ENCODE measurements at regions not wholly inside any gene's neighbourhood (a gene's known extent, or its start where the extent isn't known, plus 50 kb on each side); places are given as distances from the start of the nearest gene placed in this dataset.

- no peak for DNase-seq
Observed at GRCh38 chr16:62661435-62661834, 625.2 kb upstream of the CDH8 start.

GRCh38 chr16:62657116-62657515, 620.9 kb upstream of the CDH8 start:
- no peak for DNase-seq

- no peak for DNase-seq
Observed at GRCh38 chr16:62652441-62653120, 616.3 kb upstream of the CDH8 start.

- DNase-seq: no peak
Observed at GRCh38 chr16:62648256-62648655, 612.0 kb upstream of the CDH8 start.

GRCh38 chr16:62644030-62644812, 608.0 kb upstream of the CDH8 start:
- DNase-seq: no peak

GRCh38 chr16:62642677-62643076, 606.4 kb upstream of the CDH8 start:
- no peak for DNase-seq

- no peak for DNase-seq
Observed at GRCh38 chr16:62639890-62640289, 603.7 kb upstream of the CDH8 start.

- DNase-seq: no peak
Observed at GRCh38 chr16:62638964-62639870, 603.0 kb upstream of the CDH8 start.

GRCh38 chr16:62638324-62638911, 602.2 kb upstream of the CDH8 start:
- no peak for DNase-seq

- no peak for DNase-seq
Observed at GRCh38 chr16:62625326-62625725, 589.1 kb upstream of the CDH8 start.

- no peak for DNase-seq
Observed at GRCh38 chr16:62620275-62620674, 584.0 kb upstream of the CDH8 start.

- DNase-seq: no peak
Observed at GRCh38 chr16:62615526-62615925, 579.3 kb upstream of the CDH8 start.

- no peak for DNase-seq
Observed at GRCh38 chr16:62610291-62610690, 574.1 kb upstream of the CDH8 start.

- DNase-seq: no peak
Observed at GRCh38 chr16:62602790-62603189, 566.6 kb upstream of the CDH8 start.

GRCh38 chr16:62597875-62598274, 561.6 kb upstream of the CDH8 start:
- no peak for DNase-seq

GRCh38 chr16:62596584-62596983, 560.3 kb upstream of the CDH8 start:
- DNase-seq: no peak

- DNase-seq: no peak
Observed at GRCh38 chr16:62596125-62596524, 559.9 kb upstream of the CDH8 start.

- no peak for DNase-seq
Observed at GRCh38 chr16:62586128-62586862, 550.1 kb upstream of the CDH8 start.

- DNase-seq: no peak
Observed at GRCh38 chr16:62585041-62585545, 548.9 kb upstream of the CDH8 start.

GRCh38 chr16:62583414-62583813, 547.2 kb upstream of the CDH8 start:
- DNase-seq: no peak

GRCh38 chr16:62573466-62573865, 537.2 kb upstream of the CDH8 start:
- no peak for DNase-seq

GRCh38 chr16:62568926-62569325, 532.7 kb upstream of the CDH8 start:
- DNase-seq: no peak
